H9 (cell line): ENCODE measurements at regions not wholly inside any gene's neighbourhood (a gene's known extent, or its start where the extent isn't known, plus 50 kb on each side); places are given as distances from the start of the nearest gene placed in this dataset.

Experiments
- DNase-seq: peaks from one replicate; pipeline ENCODE4 v3.0.0-alpha.2; 2017
- H2AFZ ChIP-seq: one replicate; pipeline ENCODE4 v1.6.1; 2013; ENCODE audit warnings: mild to moderate bottlenecking, low read length, control low read depth, moderate library complexity
- H2AK5ac ChIP-seq: 2 replicates; pipeline ENCODE4 v1.6.1; 2013; ENCODE audit warnings: low read length, control low read depth, mixed read lengths; ENCODE audit not compliant: insufficient read length
- H2BK120ac ChIP-seq: one replicate; pipeline ENCODE4 v1.6.1; 2013; ENCODE audit warnings: low read depth, mild to moderate bottlenecking, low read length, control low read depth, inconsistent platforms; ENCODE audit not compliant: poor library complexity, severe bottlenecking
- H2BK12ac ChIP-seq: 2 replicates; pipeline ENCODE4 v1.6.1; 2013; ENCODE audit warnings: low read length, control low read depth, mixed read lengths, low read depth; ENCODE audit not compliant: insufficient read length
- H2BK15ac ChIP-seq: 2 replicates; pipeline ENCODE4 v1.6.1; 2013; ENCODE audit warnings: low read depth, low read length, control low read depth
- H2BK20ac ChIP-seq: one replicate; pipeline ENCODE4 v1.6.1; 2013; ENCODE audit warnings: low read depth, mild to moderate bottlenecking, low read length, control low read depth, inconsistent platforms; ENCODE audit not compliant: poor library complexity, severe bottlenecking
- H2BK5ac ChIP-seq: 2 replicates; pipeline ENCODE4 v1.6.1; 2013; ENCODE audit warnings: low read length, control low read depth, mixed read lengths; ENCODE audit not compliant: insufficient read length
- H3K14ac ChIP-seq: 2 replicates; pipeline ENCODE4 v1.6.1; 2013; ENCODE audit warnings: low read length, control low read depth; ENCODE audit not compliant: insufficient read depth
- H3K18ac ChIP-seq: 2 replicates; pipeline ENCODE4 v1.6.1; 2013; ENCODE audit warnings: low read depth, mild to moderate bottlenecking, mixed read lengths, low read length, control low read depth; ENCODE audit not compliant: insufficient read length
- H3K23ac ChIP-seq: 2 replicates; pipeline ENCODE4 v1.6.1; 2013; ENCODE audit warnings: low read length, control low read depth, mixed read lengths, low read depth; ENCODE audit not compliant: insufficient read length
- H3K23me2 ChIP-seq: 2 replicates; pipeline ENCODE4 v1.6.1; 2013; ENCODE audit warnings: low read depth, mild to moderate bottlenecking, mixed read lengths, low read length, control low read depth; ENCODE audit not compliant: insufficient read length, poor library complexity, severe bottlenecking
- H3K27ac ChIP-seq: 2 replicates; pipeline ENCODE4 v1.5.1; 2013; ENCODE audit warnings: low read length, control low read depth, mixed read lengths, low read depth; ENCODE audit not compliant: insufficient read length
- H3K27me3 ChIP-seq: 2 replicates; pipeline ENCODE4 v1.6.1; 2013; ENCODE audit warnings: low read length, control low read depth, inconsistent platforms; ENCODE audit not compliant: insufficient read depth
- H3K4ac ChIP-seq: 2 replicates; pipeline ENCODE4 v1.6.1; 2013; ENCODE audit warnings: low read depth, mild to moderate bottlenecking, control low read depth, inconsistent platforms, low read length, moderate library complexity
- H3K4me1 ChIP-seq: 2 replicates; pipeline ENCODE4 v1.6.1; 2013; ENCODE audit warnings: low read length, control low read depth, inconsistent platforms; ENCODE audit not compliant: insufficient read depth
- H3K4me2 ChIP-seq: 2 replicates; pipeline ENCODE4 v1.6.1; 2013; ENCODE audit warnings: low read length, control low read depth, mixed read lengths; ENCODE audit not compliant: insufficient read length, insufficient read depth
- H3K56ac ChIP-seq: 2 replicates; pipeline ENCODE4 v1.6.1; 2013; ENCODE audit warnings: low read depth, mild to moderate bottlenecking, mixed read lengths, low read length, control low read depth; ENCODE audit not compliant: insufficient read length
- H3K79me1 ChIP-seq: 2 replicates; pipeline ENCODE4 v1.6.1; 2013; ENCODE audit warnings: low read depth, mild to moderate bottlenecking, moderate library complexity, low read length, control low read depth, inconsistent platforms; ENCODE audit not compliant: insufficient read depth, poor library complexity, severe bottlenecking
- H3K79me2 ChIP-seq: 2 replicates; pipeline ENCODE4 v1.6.1; 2013; ENCODE audit warnings: low read length, control low read depth, inconsistent platforms; ENCODE audit not compliant: insufficient read depth
- H3K9ac ChIP-seq: 2 replicates; pipeline ENCODE4 v1.6.1; 2013; ENCODE audit warnings: low read length, control low read depth, mixed read lengths; ENCODE audit not compliant: insufficient read length; ENCODE audit errors: extremely low read depth
- H3K9me3 ChIP-seq: one replicate; pipeline ENCODE4 v1.6.1; 2013; ENCODE audit warnings: low read depth, low read length, inconsistent platforms; ENCODE audit not compliant: control insufficient read depth
- H3T11ph ChIP-seq: one replicate; pipeline ENCODE4 v1.6.1; 2013; ENCODE audit warnings: mild to moderate bottlenecking, low read length, control low read depth, inconsistent platforms
- H4K20me1 ChIP-seq: one replicate; pipeline ENCODE4 v1.6.1; 2013; ENCODE audit not compliant: control insufficient read depth, insufficient read length, insufficient read depth
- H4K5ac ChIP-seq: 2 replicates; pipeline ENCODE4 v1.6.1; 2013; ENCODE audit warnings: low read depth, mild to moderate bottlenecking, mixed read lengths, low read length, control low read depth; ENCODE audit not compliant: insufficient read length
- H4K8ac ChIP-seq: replicated peaks from 2 replicates; pipeline ENCODE4 v1.6.1; 2013; ENCODE audit warnings: low read length, control low read depth, mixed read lengths, low read depth; ENCODE audit not compliant: insufficient read length
- H4K91ac ChIP-seq: 2 replicates; pipeline ENCODE4 v1.6.1; 2013; ENCODE audit warnings: low read depth, mild to moderate bottlenecking, moderate library complexity, mixed read lengths, low read length, control low read depth; ENCODE audit not compliant: insufficient read length
- H3K27ac Mint-ChIP-seq, 3 experiments: 2 replicates in 2 of 3; 3 replicates in 1 of 3; pipeline ENCODE4 v1.8.0; 2020 to 2021; ENCODE audit warnings: mixed read lengths in 3 of 3, mild to moderate bottlenecking in 1 of 3, moderate library complexity in 1 of 3
- H3K27me3 Mint-ChIP-seq: 2 replicates; pipeline ENCODE4 v1.8.0; 2021; ENCODE audit warnings: low read depth, mild to moderate bottlenecking, moderate library complexity, mixed read lengths
- H3K36me3 Mint-ChIP-seq, 3 experiments: 2 replicates in 2 of 3; 3 replicates in 1 of 3; pipeline ENCODE4 v1.8.0; 2020 to 2021; ENCODE audit warnings: low read depth in 3 of 3, mixed read lengths in 3 of 3; ENCODE audit not compliant: insufficient read depth in 1 of 3
- H3K4me1 Mint-ChIP-seq, 2 experiments: 2 replicates each; pipeline ENCODE4 v1.8.0; 2020; ENCODE audit warnings: mixed read lengths in 2 of 2
- H3K4me3 Mint-ChIP-seq, 2 experiments: 2 replicates in 1 of 2; 3 replicates in 1 of 2; pipeline ENCODE4 v1.8.0; 2020 to 2021; ENCODE audit warnings: mild to moderate bottlenecking in 2 of 2, mixed read lengths in 2 of 2, moderate library complexity in 1 of 2
- H3K9me3 Mint-ChIP-seq, 2 experiments: 2 replicates in 1 of 2; 3 replicates in 1 of 2; pipeline ENCODE4 v1.8.0; 2020; ENCODE audit warnings: mild to moderate bottlenecking in 2 of 2, mixed read lengths in 2 of 2, moderate library complexity in 1 of 2
- CTCF ChIP-seq: fragments of 200-600 bp; sonication (generic); conservative IDR thresholded peaks from 3 replicates; pipeline ENCODE4 v1.8.0; 2021; ENCODE audit warnings: antibody characterized with exemption, mild to moderate bottlenecking
- WGBS: extraction: QIAGEN DNeasy Blood & Tissue Kit; methylation state at CpG from one replicate; pipeline ENCODE4 v1.1.7; 2013; ENCODE audit warnings: missing lambda C conversion rate, low lambda C conversion rate, mixed read lengths; ENCODE audit not compliant: insufficient read length; ENCODE audit errors: extremely low coverage; 5-methylcytosine and 5-hydroxymethylcytosine counted together

DNA sequence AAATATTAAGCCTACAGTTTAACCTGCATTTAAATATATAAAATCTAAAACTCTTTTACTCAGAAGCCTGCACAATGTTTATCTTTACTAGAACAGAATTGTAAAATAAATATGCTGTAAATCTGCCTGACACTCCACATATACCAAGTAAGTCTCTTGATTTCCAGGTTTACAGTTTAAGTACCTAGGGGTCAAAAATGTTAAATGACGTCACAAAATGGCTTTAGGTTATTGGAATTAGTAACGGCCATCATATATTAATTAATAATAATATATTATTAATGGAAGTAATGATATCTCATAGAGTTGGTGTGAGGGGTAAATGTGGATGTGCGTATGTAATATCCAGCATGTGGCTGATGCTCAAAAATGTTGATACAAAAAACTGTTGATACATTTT lies 114.8 kb upstream of the ANO5 start:
- WGBS, result no CpG with 5 or more reads among the region's 3 CpGs
- no peak overlapping the region for H3K4me3 Mint-ChIP-seq
- Histone ChIP-seq H3K79me2 (no peaks in the 10 kb centered on the region), H3K9ac (no peak overlapping the region), H3T11ph (no peak overlapping the region), H4K5ac (no peak overlapping the region), H2BK15ac (no peak overlapping the region), H2BK120ac (no peak overlapping the region), H3K79me1 (no peaks in the 10 kb centered on the region), H2AFZ (no peak overlapping the region), H3K27ac (no peak overlapping the region), H3K14ac (no peak overlapping the region), H3K23ac (no peak overlapping the region), H3K18ac (no peak overlapping the region), H3K4me2 (no peak overlapping the region), H3K9me3 (no peaks in the 10 kb centered on the region), H4K8ac (no peak overlapping the region), H2BK20ac (no peak overlapping the region), H3K4ac (no peak overlapping the region), H4K91ac (no peak overlapping the region), H2AK5ac (no peak overlapping the region), H3K4me1 (no peaks in the 10 kb centered on the region), H3K56ac (no peak overlapping the region), H3K27me3 (no peaks in the 10 kb centered on the region), H3K23me2 (no peaks in the 10 kb centered on the region), H2BK5ac (no peak overlapping the region), H2BK12ac (no peak overlapping the region), H4K20me1 (no peaks in the 10 kb centered on the region)
- H3K27me3 Mint-ChIP-seq, result 0 out of 2 replicates have a peak, but pooled peaks cover 1% of the 10 kb centered on the region
- no peak overlapping the region for H3K27ac Mint-ChIP-seq
- no peaks in the 10 kb centered on the region for H3K36me3 Mint-ChIP-seq
- DNase-seq, result no peak
- no peaks in the 10 kb centered on the region for H3K4me1 Mint-ChIP-seq
- TF ChIP-seq CTCF, result no peak
- no peaks in the 10 kb centered on the region; a peak in 1 of 5 replicates for H3K9me3 Mint-ChIP-seq
